ENCODE measurements at regions not wholly inside any gene's neighbourhood (a gene's known extent, or its start where the extent isn't known, plus 50 kb on each side); places are given as distances from the start of the nearest gene placed in this dataset.

DNA sequence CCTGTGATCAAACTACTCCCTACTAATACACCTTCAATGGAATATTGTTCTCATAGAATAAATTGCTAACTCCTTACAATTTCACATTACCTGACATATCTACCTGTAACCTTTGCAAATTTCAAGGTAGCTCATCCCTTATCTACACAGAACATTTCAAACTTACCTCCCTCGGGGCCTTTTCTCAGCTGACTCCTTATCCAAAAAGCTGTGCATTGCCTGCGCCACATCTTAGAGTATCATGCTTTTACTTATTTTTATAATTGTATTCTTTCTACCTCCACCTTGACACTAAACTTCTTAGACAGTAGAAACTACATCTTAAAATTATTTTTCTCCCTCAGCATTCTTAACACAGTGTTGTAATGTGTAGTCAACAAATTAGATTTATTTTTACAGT, 198.5 kb downstream of the FBXO8 start:
- TF ChIP-seq, protein P1, sequence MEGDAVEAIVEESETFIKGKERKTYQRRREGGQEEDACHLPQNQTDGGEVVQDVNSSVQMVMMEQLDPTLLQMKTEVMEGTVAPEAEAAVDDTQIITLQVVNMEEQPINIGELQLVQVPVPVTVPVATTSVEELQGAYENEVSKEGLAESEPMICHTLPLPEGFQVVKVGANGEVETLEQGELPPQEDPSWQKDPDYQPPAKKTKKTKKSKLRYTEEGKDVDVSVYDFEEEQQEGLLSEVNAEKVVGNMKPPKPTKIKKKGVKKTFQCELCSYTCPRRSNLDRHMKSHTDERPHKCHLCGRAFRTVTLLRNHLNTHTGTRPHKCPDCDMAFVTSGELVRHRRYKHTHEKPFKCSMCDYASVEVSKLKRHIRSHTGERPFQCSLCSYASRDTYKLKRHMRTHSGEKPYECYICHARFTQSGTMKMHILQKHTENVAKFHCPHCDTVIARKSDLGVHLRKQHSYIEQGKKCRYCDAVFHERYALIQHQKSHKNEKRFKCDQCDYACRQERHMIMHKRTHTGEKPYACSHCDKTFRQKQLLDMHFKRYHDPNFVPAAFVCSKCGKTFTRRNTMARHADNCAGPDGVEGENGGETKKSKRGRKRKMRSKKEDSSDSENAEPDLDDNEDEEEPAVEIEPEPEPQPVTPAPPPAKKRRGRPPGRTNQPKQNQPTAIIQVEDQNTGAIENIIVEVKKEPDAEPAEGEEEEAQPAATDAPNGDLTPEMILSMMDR (IDR thresholded peaks at IDR 0.05): no peak
- TF ChIP-seq EZH2 (IDR thresholded peaks at IDR 0.05): no peak
- TF ChIP-seq EZH2phosphoT487 (IDR thresholded peaks at IDR 0.05): no peak
